ENCODE measurements at regions not wholly inside any gene's neighbourhood (a gene's known extent, or its start where the extent isn't known, plus 50 kb on each side); places are given as distances from the start of the nearest gene placed in this dataset.

GRCh38 chr1:219797009-219797408 is 131.3 kb downstream of the SLC30A10 start:
- in situ Hi-C loops (cut with MboI; ENCODE audit: low pct_unique_long_range_greater_than_20kb, low sequenced_read_pairs, unreplicated experiment): no loop called here
- DNase-seq (ENCODE audit: low spot score): no peak
- TF ChIP-seq CTCF (IDR thresholded peaks at IDR 0.05; ENCODE audit: extremely low read depth, insufficient read depth, missing control alignments): no peak

- in situ Hi-C loops (cut with MboI; ENCODE audit: low pct_unique_long_range_greater_than_20kb, low sequenced_read_pairs, unreplicated experiment): no loop called here
- DNase-seq (ENCODE audit: low spot score): no peak
- no peak for TF ChIP-seq CTCF (IDR thresholded peaks at IDR 0.05; ENCODE audit: extremely low read depth, insufficient read depth, missing control alignments)
These were observed 132.9 kb downstream of the SLC30A10 start for GRCh38 chr1:219795363-219795917.

GRCh38 chr1:219794085-219794743 is 134.1 kb downstream of the SLC30A10 start:
- no peak for TF ChIP-seq CTCF (IDR thresholded peaks at IDR 0.05; ENCODE audit: extremely low read depth, insufficient read depth, missing control alignments)
- DNase-seq (ENCODE audit: low spot score): no peak
- in situ Hi-C loops (cut with MboI; ENCODE audit: low pct_unique_long_range_greater_than_20kb, low sequenced_read_pairs, unreplicated experiment): no loop called here

- TF ChIP-seq CTCF (IDR thresholded peaks at IDR 0.05; ENCODE audit: extremely low read depth, insufficient read depth, missing control alignments): no peak
- in situ Hi-C loops (cut with MboI; ENCODE audit: low pct_unique_long_range_greater_than_20kb, low sequenced_read_pairs, unreplicated experiment): no loop called here
- DNase-seq (ENCODE audit: low spot score): no peak
These were observed 135.9 kb downstream of the SLC30A10 start for GRCh38 chr1:219792337-219793021.

GRCh38 chr1:219791766-219792165 is 136.6 kb downstream of the SLC30A10 start:
- no peak for DNase-seq (ENCODE audit: low spot score)
- in situ Hi-C loops (cut with MboI; ENCODE audit: low pct_unique_long_range_greater_than_20kb, low sequenced_read_pairs, unreplicated experiment): no loop called here
- no peak for TF ChIP-seq CTCF (IDR thresholded peaks at IDR 0.05; ENCODE audit: extremely low read depth, insufficient read depth, missing control alignments)

- no peak for DNase-seq (ENCODE audit: low spot score)
- in situ Hi-C loops (cut with MboI; ENCODE audit: low pct_unique_long_range_greater_than_20kb, low sequenced_read_pairs, unreplicated experiment): no loop called here
- no peak for TF ChIP-seq CTCF (IDR thresholded peaks at IDR 0.05; ENCODE audit: extremely low read depth, insufficient read depth, missing control alignments)
These were observed 137.3 kb downstream of the SLC30A10 start for GRCh38 chr1:219790834-219791615.
